ENCODE measurements at regions not wholly inside any gene's neighbourhood (a gene's known extent, or its start where the extent isn't known, plus 50 kb on each side); places are given as distances from the start of the nearest gene placed in this dataset.

- TF ChIP-seq CTCF (IDR thresholded peaks at IDR 0.05) (no peak), POLR2AphosphoS5 (IDR thresholded peaks at IDR 0.05; ENCODE audit: insufficient read depth in 1 of 2, low read depth in 1 of 2) (no peak), POLR2A (IDR thresholded peaks at IDR 0.05) (no peak)
Observed at GRCh38 chr12:92295523-92295922, 149.9 kb upstream of the BTG1 start.
